ENCODE measurements at regions not wholly inside any gene's neighbourhood (a gene's known extent, or its start where the extent isn't known, plus 50 kb on each side); places are given as distances from the start of the nearest gene placed in this dataset.

DNA sequence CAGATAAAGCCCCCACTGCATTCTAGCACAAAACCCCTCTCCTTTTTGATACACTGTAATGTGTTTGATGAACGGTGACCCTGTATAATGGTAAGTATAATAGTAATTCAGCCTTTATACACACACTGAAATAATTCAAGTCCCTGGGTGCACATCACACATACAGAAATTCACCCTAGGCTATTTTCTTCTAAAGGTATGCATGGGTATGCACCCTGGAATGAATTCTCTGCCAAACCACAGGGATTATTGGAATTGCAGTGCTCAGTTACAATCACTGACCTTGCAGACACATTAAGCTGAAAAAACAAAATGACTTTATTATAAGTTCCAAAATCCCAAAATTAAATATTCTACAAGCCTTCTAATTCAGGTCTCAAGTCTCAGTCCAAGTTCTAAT lies 245.9 kb upstream of the FAT3 start:
- TF ChIP-seq, protein P1, sequence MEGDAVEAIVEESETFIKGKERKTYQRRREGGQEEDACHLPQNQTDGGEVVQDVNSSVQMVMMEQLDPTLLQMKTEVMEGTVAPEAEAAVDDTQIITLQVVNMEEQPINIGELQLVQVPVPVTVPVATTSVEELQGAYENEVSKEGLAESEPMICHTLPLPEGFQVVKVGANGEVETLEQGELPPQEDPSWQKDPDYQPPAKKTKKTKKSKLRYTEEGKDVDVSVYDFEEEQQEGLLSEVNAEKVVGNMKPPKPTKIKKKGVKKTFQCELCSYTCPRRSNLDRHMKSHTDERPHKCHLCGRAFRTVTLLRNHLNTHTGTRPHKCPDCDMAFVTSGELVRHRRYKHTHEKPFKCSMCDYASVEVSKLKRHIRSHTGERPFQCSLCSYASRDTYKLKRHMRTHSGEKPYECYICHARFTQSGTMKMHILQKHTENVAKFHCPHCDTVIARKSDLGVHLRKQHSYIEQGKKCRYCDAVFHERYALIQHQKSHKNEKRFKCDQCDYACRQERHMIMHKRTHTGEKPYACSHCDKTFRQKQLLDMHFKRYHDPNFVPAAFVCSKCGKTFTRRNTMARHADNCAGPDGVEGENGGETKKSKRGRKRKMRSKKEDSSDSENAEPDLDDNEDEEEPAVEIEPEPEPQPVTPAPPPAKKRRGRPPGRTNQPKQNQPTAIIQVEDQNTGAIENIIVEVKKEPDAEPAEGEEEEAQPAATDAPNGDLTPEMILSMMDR (IDR thresholded peaks at IDR 0.05) = no peak
- no peak for TF ChIP-seq POLR2AphosphoS5 (IDR thresholded peaks at IDR 0.05; ENCODE audit: low read depth, low read length)
- no peak for TF ChIP-seq TAF1 (IDR thresholded peaks at IDR 0.05; ENCODE audit: borderline replicate concordance, low read depth, low read length)
- TF ChIP-seq JUND (IDR thresholded peaks at IDR 0.05) = no peak
- TF ChIP-seq YY1 (IDR thresholded peaks at IDR 0.05; ENCODE audit: low read depth) = no peak
- TF ChIP-seq, protein P2, sequence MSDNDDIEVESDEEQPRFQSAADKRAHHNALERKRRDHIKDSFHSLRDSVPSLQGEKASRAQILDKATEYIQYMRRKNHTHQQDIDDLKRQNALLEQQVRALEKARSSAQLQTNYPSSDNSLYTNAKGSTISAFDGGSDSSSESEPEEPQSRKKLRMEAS (IDR thresholded peaks at IDR 0.05; ENCODE audit: low read depth) = no peak
- no peak for TF ChIP-seq FOXJ3 (CRISPR knock-in tag; IDR thresholded peaks at IDR 0.05)
- no peak for TF ChIP-seq EZH2phosphoT487 (IDR thresholded peaks at IDR 0.05; ENCODE audit: borderline replicate concordance, low read depth)
- TF ChIP-seq MXI1 (IDR thresholded peaks at IDR 0.05; ENCODE audit: low read depth, low read length) = no peak
- no peak for TF ChIP-seq EP300 (IDR thresholded peaks at IDR 0.05; ENCODE audit: borderline replicate concordance in 1 of 2, low read depth in 1 of 2, low read length in 1 of 2)
- no peak for TF ChIP-seq NRF1 (IDR thresholded peaks at IDR 0.05; ENCODE audit: low read depth, low read length)
- TF ChIP-seq, protein P3, sequence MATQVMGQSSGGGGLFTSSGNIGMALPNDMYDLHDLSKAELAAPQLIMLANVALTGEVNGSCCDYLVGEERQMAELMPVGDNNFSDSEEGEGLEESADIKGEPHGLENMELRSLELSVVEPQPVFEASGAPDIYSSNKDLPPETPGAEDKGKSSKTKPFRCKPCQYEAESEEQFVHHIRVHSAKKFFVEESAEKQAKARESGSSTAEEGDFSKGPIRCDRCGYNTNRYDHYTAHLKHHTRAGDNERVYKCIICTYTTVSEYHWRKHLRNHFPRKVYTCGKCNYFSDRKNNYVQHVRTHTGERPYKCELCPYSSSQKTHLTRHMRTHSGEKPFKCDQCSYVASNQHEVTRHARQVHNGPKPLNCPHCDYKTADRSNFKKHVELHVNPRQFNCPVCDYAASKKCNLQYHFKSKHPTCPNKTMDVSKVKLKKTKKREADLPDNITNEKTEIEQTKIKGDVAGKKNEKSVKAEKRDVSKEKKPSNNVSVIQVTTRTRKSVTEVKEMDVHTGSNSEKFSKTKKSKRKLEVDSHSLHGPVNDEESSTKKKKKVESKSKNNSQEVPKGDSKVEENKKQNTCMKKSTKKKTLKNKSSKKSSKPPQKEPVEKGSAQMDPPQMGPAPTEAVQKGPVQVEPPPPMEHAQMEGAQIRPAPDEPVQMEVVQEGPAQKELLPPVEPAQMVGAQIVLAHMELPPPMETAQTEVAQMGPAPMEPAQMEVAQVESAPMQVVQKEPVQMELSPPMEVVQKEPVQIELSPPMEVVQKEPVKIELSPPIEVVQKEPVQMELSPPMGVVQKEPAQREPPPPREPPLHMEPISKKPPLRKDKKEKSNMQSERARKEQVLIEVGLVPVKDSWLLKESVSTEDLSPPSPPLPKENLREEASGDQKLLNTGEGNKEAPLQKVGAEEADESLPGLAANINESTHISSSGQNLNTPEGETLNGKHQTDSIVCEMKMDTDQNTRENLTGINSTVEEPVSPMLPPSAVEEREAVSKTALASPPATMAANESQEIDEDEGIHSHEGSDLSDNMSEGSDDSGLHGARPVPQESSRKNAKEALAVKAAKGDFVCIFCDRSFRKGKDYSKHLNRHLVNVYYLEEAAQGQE (IDR thresholded peaks at IDR 0.05; ENCODE audit: low read depth, low read length) = no peak
- no peak for TF ChIP-seq TCF12 (IDR thresholded peaks at IDR 0.05)

Data from SK-N-SH (cell line).